Skin epidermis (tissue), 12 donors: ENCODE measurements at regions not wholly inside any gene's neighbourhood (a gene's known extent, or its start where the extent isn't known, plus 50 kb on each side); places are given as distances from the start of the nearest gene placed in this dataset.

Experiments
- H3K27ac ChIP-seq, 21 experiments: fragments of 200-600 bp; sonication (generic) in 11 of 21; one replicate each; pipeline ENCODE4 v1.5.0; 2020; ENCODE audit warnings: mild to moderate bottlenecking in 3 of 21, inconsistent platforms in 2 of 21, moderate library complexity in 2 of 21
- H3K4me3 ChIP-seq, 7 experiments: fragments of 200-600 bp; sonication (generic) in 2 of 7; one replicate each; pipeline ENCODE4 v1.5.0; 2020; ENCODE audit warnings: inconsistent platforms in 2 of 7, mild to moderate bottlenecking in 2 of 7, moderate library complexity in 1 of 7

DNA sequence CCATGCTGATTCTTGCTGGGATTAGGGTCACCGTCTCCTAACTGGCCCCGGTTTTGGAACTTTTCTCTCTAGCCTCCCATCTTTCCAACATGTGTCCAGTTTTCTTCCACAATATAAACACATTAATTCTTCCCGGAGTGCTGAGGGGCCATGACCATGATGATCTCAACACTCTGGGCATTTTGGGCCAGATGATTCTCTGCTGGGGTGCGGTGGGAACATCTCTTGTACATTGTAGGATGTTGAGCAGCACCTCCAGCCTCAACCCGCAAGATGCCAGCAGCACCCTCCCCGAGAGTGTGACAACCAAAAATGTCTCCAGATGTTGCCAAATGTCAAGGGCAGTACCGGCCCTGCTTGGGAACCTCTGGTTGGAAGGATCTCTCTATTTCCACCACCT, 164.8 kb downstream of the TFAP2C start:
- Histone ChIP-seq H3K27ac (no peak overlapping the region), H3K4me3 (no peak overlapping the region)

DNA sequence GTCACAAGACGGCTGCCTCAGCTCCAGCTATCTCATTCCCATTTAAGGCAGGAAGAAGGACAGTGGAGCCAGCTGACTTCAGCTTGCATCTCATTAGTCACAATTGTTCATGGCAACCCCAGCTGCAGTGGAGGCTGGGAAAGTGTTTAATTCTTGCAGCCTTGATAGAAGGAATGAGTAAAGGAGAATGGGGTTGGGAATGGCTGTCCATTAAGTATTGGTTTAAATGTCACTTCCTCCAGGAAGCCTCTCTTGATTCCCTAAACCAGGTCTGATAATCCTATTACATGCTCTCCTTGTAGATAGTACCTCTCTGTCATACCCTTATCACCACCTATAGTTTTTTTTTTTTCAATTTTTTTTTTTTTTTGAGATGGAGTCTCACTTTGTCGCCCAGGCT, 166.4 kb downstream of the TFAP2C start:
- Histone ChIP-seq H3K4me3 (no peak overlapping the region), H3K27ac (no peak overlapping the region)

- H3K4me3 ChIP-seq = no peak overlapping the region
- H3K27ac ChIP-seq = no peak overlapping the region
Measured at GRCh38 chr20:56796345-56796744, 167.2 kb downstream of the TFAP2C start.

- Histone ChIP-seq H3K27ac (no peak overlapping the region), H3K4me3 (no peak overlapping the region)
Measured at GRCh38 chr20:56797023-56797422, 167.9 kb downstream of the TFAP2C start.

DNA sequence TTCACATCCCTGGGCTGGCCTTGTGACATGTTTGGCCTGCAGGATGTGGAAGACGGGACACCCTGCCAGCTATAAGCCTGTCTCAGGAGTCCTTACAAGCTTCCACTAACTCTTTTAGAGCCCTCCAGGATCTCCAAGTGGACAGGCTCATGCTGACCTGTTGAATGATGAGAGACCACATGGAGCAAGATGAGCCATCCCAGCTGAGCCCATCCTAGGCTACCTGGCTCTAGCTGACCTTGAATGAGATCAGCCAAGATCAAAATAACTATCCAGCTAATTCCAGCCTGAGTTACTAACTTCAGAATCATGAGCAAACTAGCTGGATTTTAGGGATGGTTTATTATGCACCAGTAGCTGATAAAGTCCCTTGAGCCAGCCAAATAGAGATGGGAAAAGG, 169.5 kb downstream of the TFAP2C start:
- no peak overlapping the region for H3K4me3 ChIP-seq
- no peak overlapping the region for H3K27ac ChIP-seq

GRCh38 chr20:56799187-56799586, 170.1 kb downstream of the TFAP2C start:
- no peak overlapping the region for H3K27ac ChIP-seq
- no peak overlapping the region for H3K4me3 ChIP-seq

GRCh38 chr20:56800088-56800487, 171.0 kb downstream of the TFAP2C start:
- H3K4me3 ChIP-seq = no peak overlapping the region
- no peak overlapping the region for H3K27ac ChIP-seq

GRCh38 chr20:56801971-56802755, 173.1 kb downstream of the TFAP2C start:
- Histone ChIP-seq H3K27ac (peak overlapping the region in 1 of 21 experiments; percentile 7), H3K4me3 (no peak overlapping the region)

GRCh38 chr20:56802805-56803204, 173.7 kb downstream of the TFAP2C start:
- Histone ChIP-seq H3K4me3 (no peak overlapping the region), H3K27ac (no peak overlapping the region)

- Histone ChIP-seq H3K4me3 (no peak overlapping the region), H3K27ac (no peak overlapping the region)
Measured at GRCh38 chr20:56805313-56805712, 176.2 kb downstream of the TFAP2C start.

GRCh38 chr20:56805966-56806365, 176.9 kb downstream of the TFAP2C start:
- no peak overlapping the region for H3K27ac ChIP-seq
- no peak overlapping the region for H3K4me3 ChIP-seq

DNA sequence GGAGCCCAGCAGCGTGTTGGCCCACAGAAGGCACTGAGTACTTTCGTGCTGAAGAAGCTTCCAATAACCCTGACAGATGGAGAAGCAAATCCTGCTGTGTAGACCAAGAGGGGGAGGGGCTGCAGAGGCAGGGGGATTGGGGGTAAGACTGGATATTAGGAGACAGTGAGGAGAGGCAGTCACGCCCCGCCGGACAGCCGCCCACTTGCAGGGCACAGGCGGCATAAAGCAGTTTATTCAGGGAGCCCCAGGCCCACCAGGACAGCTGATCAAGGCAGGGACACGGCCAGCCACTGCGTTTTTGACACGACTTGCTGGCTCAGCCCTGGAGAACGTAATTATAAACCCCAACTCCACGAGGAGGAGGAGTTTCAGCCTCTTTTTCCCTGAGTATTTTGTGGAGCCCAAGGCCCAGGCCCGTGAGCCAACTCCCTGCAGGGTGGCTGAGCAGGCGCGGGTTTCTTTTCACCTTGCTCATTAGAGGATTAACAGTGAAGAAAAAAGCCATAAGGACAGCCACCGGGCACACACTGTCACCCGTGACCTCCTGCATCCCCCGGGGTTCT, 177.9 kb downstream of the TFAP2C start:
- H3K4me3 ChIP-seq = no peak overlapping the region
- peak overlapping the region in 7 of 21 experiments; percentile 4 to 84 (median 73) for H3K27ac ChIP-seq

DNA sequence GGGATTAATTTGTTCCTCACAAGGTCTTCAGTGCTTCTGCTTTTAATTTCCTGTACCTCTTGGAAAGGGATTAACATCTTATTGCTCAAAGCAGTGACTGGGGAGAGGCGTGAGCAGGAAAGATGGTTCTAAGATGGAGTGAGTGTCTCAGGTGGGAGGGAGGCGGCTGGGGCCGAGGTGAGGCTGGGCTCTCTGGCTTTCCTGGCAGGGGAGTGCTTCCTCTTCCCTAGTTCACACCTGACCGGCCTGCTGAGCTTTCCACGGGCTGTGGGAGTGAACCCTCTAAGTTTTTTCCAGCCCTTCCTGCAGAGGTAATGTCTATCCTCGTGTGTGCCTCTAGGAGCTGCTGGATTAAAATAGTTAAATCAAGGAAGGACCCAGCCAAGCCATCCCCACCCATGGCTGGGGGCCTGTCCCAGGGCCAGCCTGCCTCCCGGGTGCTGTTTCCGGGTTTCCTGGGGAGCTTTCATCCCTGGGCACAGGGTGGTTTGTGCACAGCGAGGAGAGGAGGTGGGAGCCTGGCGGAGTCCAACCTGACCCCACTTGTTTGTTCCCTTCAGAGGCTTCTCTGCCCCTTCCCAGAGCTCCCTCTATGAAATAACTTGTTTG, 179.1 kb downstream of the TFAP2C start:
- Histone ChIP-seq H3K27ac (peak overlapping the region in 18 of 21 experiments; percentile 36 to 86 (median 69)), H3K4me3 (no peak overlapping the region)

GRCh38 chr20:56808732-56809131, 179.6 kb downstream of the TFAP2C start:
- H3K4me3 ChIP-seq = no peak overlapping the region

DNA sequence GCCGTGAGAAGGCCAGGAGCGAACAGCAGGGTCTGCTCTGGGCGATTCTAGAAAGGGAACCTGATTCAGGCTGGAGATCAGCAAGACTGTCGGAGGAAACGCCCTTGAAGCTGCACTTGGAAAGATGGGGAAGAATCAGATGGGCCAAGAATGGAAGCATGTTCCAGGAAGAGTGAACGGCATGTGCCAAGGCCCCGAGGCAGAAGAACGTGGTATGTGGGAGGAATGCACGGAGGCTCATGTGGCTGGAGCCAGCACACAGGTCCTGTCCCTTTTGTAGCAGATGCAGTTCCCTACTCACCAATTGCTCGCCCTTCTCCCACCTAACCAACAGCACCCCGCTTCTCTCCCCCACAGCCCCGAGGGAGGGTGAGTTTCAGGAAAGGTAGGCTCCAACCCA, 180.6 kb downstream of the TFAP2C start:
- peak overlapping the region in 19 of 21 experiments; percentile 11 to 86 (median 72) for H3K27ac ChIP-seq
- no peak overlapping the region for H3K4me3 ChIP-seq

More at GRCh38 chr20:56808732-56809131, 179.6 kb downstream of the TFAP2C start:
- peak overlapping the region in 18 of 21 experiments; percentile 36 to 86 (median 72) for H3K27ac ChIP-seq

GRCh38 chr20:56810141-56810540, 181.0 kb downstream of the TFAP2C start:
- Histone ChIP-seq H3K27ac (peak overlapping the region in 19 of 21 experiments; percentile 11 to 86 (median 72)), H3K4me3 (no peak overlapping the region)

DNA sequence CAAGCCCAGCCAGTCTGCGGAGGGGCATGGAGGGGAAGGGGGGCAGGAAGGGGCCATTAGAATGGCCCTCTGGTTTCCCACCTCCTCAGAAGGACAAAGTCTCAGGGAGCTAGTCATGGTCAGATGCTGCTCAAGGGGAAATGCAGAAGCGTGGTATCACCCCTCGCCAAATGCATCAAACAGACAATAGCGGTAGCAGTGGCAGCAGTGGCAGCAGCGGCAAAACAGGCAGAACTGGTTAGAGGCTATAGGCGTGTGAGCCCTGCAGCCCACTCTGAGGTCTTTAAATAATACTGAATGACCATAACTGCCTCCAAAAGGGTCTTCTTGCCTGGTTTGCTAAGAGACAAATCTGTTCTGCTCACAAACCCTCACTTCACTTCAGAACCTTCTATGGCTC, 186.7 kb downstream of the TFAP2C start:
- Histone ChIP-seq H3K4me3 (peak overlapping the region in 1 of 7 experiments; percentile 3), H3K27ac (peak overlapping the region in 4 of 21 experiments; percentile 6 to 48 (median 31))

DNA sequence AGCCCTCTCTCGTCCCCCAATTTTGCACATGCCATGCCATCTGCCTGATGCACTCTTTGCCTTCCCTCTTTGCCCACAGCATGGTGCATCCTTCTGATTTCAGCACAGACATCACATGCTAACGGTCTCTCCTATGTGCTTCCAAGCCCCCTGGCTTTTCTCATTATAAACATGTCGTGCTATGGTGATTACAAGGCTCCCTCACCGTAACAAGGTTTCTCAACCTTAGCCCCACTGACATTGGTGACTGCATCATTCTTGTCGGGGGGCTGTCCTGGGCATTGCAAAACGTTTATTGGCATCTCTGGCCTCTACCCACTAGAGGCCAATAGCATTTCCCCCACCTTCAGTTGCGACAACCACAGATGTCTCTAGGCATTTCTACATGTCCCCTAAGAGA, 187.2 kb downstream of the TFAP2C start:
- H3K27ac ChIP-seq = peak overlapping the region in 1 of 21 experiments; percentile 18
- no peak overlapping the region for H3K4me3 ChIP-seq

DNA sequence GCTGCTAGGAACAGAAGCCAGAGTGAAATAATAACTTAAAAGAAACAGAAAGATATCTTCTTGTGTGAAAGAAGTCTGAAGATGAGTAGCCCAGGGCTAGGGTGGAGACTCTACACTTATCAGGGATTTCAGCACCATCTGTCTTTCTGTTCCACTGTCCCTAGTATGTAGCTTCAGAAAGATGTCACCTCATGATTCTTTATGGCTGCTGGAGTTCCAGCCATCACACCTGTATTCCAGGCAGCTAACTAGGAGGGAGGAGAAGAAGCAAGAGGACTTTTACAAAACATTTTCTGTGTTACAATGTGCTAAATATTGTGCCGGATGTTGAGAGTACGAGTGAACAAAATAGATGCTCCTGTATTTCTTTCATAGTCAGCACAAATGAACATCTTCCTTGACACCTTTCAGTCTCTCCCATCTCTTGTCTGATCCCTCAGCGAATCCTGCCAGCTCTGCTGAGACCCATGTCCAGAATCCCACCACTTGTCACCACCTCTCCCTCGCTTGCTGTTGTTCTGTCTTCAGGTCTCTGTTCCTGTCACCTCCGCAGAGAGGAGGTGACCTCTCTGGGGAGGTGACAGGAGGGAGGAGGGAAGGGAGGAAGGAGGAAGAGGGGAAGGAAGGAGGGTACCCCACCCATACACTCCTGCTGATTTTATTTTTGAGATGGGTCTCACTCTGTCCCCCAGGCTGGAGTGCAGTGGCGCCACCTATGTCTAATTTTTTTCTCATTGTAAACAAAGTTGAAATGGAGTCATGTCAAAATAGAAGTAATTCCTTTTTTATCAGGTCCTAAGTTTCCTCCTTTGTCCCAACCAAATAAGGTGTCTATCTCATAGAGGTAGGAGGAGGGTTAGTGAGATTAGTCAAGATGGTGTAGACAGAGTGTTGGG, 188.9 kb downstream of the TFAP2C start:
- Histone ChIP-seq H3K27ac (peak overlapping the region in 16 of 21 experiments; percentile 1 to 77 (median 52)), H3K4me3 (peak overlapping the region in 2 of 7 experiments; percentile 4 to 15)

GRCh38 chr20:56820984-56821383, 191.9 kb downstream of the TFAP2C start:
- Histone ChIP-seq H3K27ac (no peak overlapping the region), H3K4me3 (no peak overlapping the region)
